ENCODE measurements at regions not wholly inside any gene's neighbourhood (a gene's known extent, or its start where the extent isn't known, plus 50 kb on each side); places are given as distances from the start of the nearest gene placed in this dataset.

GRCh38 chr6:140970485-140970884, 1162.2 kb upstream of the GJE1 start:
- no peak for TF ChIP-seq POLR2A (IDR thresholded peaks at IDR 0.05; ENCODE audit: low read depth, low read length)
- FAIRE-seq (no peak), DNase-seq (ENCODE audit: insufficient read length, low spot score) (no peak)

GRCh38 chr6:140968062-140968461, 1164.7 kb upstream of the GJE1 start:
- no peak for TF ChIP-seq POLR2A (IDR thresholded peaks at IDR 0.05; ENCODE audit: low read depth, low read length)
- DNase-seq (ENCODE audit: insufficient read length, low spot score) (no peak), FAIRE-seq (no peak)

- TF ChIP-seq POLR2A (IDR thresholded peaks at IDR 0.05; ENCODE audit: low read depth, low read length) = no peak
- FAIRE-seq = no peak
- no peak for DNase-seq (ENCODE audit: insufficient read length, low spot score)
Measured at GRCh38 chr6:140966676-140967075, 1166.0 kb upstream of the GJE1 start.

GRCh38 chr6:140960566-140960965, 1172.2 kb upstream of the GJE1 start:
- no peak for DNase-seq (ENCODE audit: insufficient read length, low spot score)
- FAIRE-seq = no peak
- TF ChIP-seq POLR2A (IDR thresholded peaks at IDR 0.05; ENCODE audit: low read depth, low read length) = no peak

GRCh38 chr6:140957386-140957785, 1175.3 kb upstream of the GJE1 start:
- FAIRE-seq (no peak), DNase-seq (ENCODE audit: insufficient read length, low spot score) (no peak)
- TF ChIP-seq POLR2A (IDR thresholded peaks at IDR 0.05; ENCODE audit: low read depth, low read length) = no peak

GRCh38 chr6:140956571-140957369, 1176.0 kb upstream of the GJE1 start:
- DNase-seq (ENCODE audit: insufficient read length, low spot score) (no peak), FAIRE-seq (no peak)

GRCh38 chr6:140940251-140940925, 1192.3 kb upstream of the GJE1 start:
- FAIRE-seq = no peak
- DNase-seq (ENCODE audit: insufficient read length, low spot score) = no peak
- TF ChIP-seq POLR2A (IDR thresholded peaks at IDR 0.05; ENCODE audit: low read depth, low read length) = no peak

More at GRCh38 chr6:140956571-140957369, 1176.0 kb upstream of the GJE1 start:
- TF ChIP-seq POLR2A (IDR thresholded peaks at IDR 0.05; ENCODE audit: low read depth, low read length) = no peak

- no peak for TF ChIP-seq POLR2A (IDR thresholded peaks at IDR 0.05; ENCODE audit: low read depth, low read length)
- FAIRE-seq (no peak), DNase-seq (ENCODE audit: insufficient read length, low spot score) (no peak)
Measured at GRCh38 chr6:140932909-140933308, 1199.8 kb upstream of the GJE1 start.

- no peak for TF ChIP-seq POLR2A (IDR thresholded peaks at IDR 0.05; ENCODE audit: low read depth, low read length)
- DNase-seq (ENCODE audit: insufficient read length, low spot score) (no peak), FAIRE-seq (no peak)
Measured at GRCh38 chr6:140931581-140931980, 1201.1 kb upstream of the GJE1 start.

- FAIRE-seq (no peak), DNase-seq (ENCODE audit: insufficient read length, low spot score) (no peak)
- no peak for TF ChIP-seq POLR2A (IDR thresholded peaks at IDR 0.05; ENCODE audit: low read depth, low read length)
Measured at GRCh38 chr6:140929121-140929520, 1203.6 kb upstream of the GJE1 start.

- no peak for TF ChIP-seq POLR2A (IDR thresholded peaks at IDR 0.05; ENCODE audit: low read depth, low read length)
- no peak for DNase-seq (ENCODE audit: insufficient read length, low spot score)
- no peak for FAIRE-seq
Measured at GRCh38 chr6:140923048-140923447, 1209.7 kb upstream of the GJE1 start.

- DNase-seq (ENCODE audit: insufficient read length, low spot score) (peak; percentile 2), FAIRE-seq (no peak)
- TF ChIP-seq POLR2A (IDR thresholded peaks at IDR 0.05; ENCODE audit: low read depth, low read length) = no peak
Measured at GRCh38 chr6:140921366-140922226, 1211.1 kb upstream of the GJE1 start.

GRCh38 chr6:140917911-140918310, 1214.8 kb upstream of the GJE1 start:
- FAIRE-seq (no peak), DNase-seq (ENCODE audit: insufficient read length, low spot score) (no peak)
- no peak for TF ChIP-seq POLR2A (IDR thresholded peaks at IDR 0.05; ENCODE audit: low read depth, low read length)

- DNase-seq (ENCODE audit: insufficient read length, low spot score) = no peak
- no peak for TF ChIP-seq POLR2A (IDR thresholded peaks at IDR 0.05; ENCODE audit: low read depth, low read length)
- no peak for FAIRE-seq
Measured at GRCh38 chr6:140915551-140915950, 1217.2 kb upstream of the GJE1 start.

All from H54 (cell line).